ENCODE measurements at regions not wholly inside any gene's neighbourhood (a gene's known extent, or its start where the extent isn't known, plus 50 kb on each side); places are given as distances from the start of the nearest gene placed in this dataset.

- TF ChIP-seq SKIL (IDR thresholded peaks at IDR 0.05; ENCODE audit: low read depth, poor library complexity, severe bottlenecking), result no peak
- no peak for TF ChIP-seq KDM1A (IDR thresholded peaks at IDR 0.05; ENCODE audit: borderline replicate concordance)
- no peak for TF ChIP-seq IRF4 (IDR thresholded peaks at IDR 0.05; ENCODE audit: low read depth, low read length)
- no peak for TF ChIP-seq PML (IDR thresholded peaks at IDR 0.05; ENCODE audit: low read length)
- TF ChIP-seq SPI1 (IDR thresholded peaks at IDR 0.05; ENCODE audit: borderline replicate concordance, insufficient read depth, low read depth, low read length), result no peak
- TF ChIP-seq GATAD2B (conservative IDR thresholded peaks at IDR 0.05; ENCODE audit: low read depth), result no peak
- no peak for TF ChIP-seq NR2C2 (IDR thresholded peaks at IDR 0.05; ENCODE audit: borderline replicate concordance, control insufficient read depth, insufficient read length, low read depth)
- no peak for TF ChIP-seq POLR2AphosphoS5 (IDR thresholded peaks at IDR 0.05; ENCODE audit: low read length)
- TF ChIP-seq ZBTB33 (IDR thresholded peaks at IDR 0.05), result no peak
Observed at GRCh38 chr11:129738242-129738641, 77.4 kb upstream of the TMEM45B start (continued).

- Histone ChIP-seq H3K4me1 (ENCODE audit: control insufficient read depth, insufficient read depth, low read length) (no peaks in the 10 kb centered on the region), H3K9ac (ENCODE audit: control insufficient read depth, insufficient read depth, low read length) (no peak overlapping the region), H3K9me3 (replicated peaks; ENCODE audit: control insufficient read depth, insufficient read depth, low read length) (no peaks in the 10 kb centered on the region), H3K36me3 (ENCODE audit: control insufficient read depth in 2 of 2, insufficient read depth in 2 of 2, low read length in 1 of 2) (no peaks in the 10 kb centered on the region), H4K20me1 (ENCODE audit: control insufficient read depth, insufficient read depth) (no peaks in the 10 kb centered on the region), H3K27ac (ENCODE audit: control insufficient read depth, insufficient read depth) (no peak overlapping the region), H3K4me3 (no peak overlapping the region), H3K27me3 (replicated peaks in 1 of 2; ENCODE audit: control insufficient read depth in 2 of 2, insufficient read depth in 2 of 2, low read length in 1 of 2) (peaks cover 0 to 4% of the 10 kb centered on the region in 2 experiments; a peak in 3 of 4 replicates), H3K79me2 (ENCODE audit: control insufficient read depth, insufficient read depth, low read length) (no peaks in the 10 kb centered on the region), H2AFZ (ENCODE audit: control insufficient read depth, low read depth, low read length) (no peak overlapping the region), H3K4me2 (ENCODE audit: control insufficient read depth, insufficient read depth) (no peak overlapping the region)
- CTCF ChIA-PET, result interaction anchor here (1.2 kb wide), 1 partner anchor 12 kb away, joined by 3 read pairs; no protein-coding TSS in a partner anchor
- BruUV-seq (replicated peaks), result no TSS peak
- FAIRE-seq, result no peak
- DNase-seq (ENCODE audit: low read depth, low spot score), result no peak
- ATAC-seq, result no peak
- SMC1A ChIA-PET (ENCODE audit: uncharacterized antibody, unreplicated experiment), result interaction anchor here (0.6 kb wide), 1 partner anchor 47 kb away, joined by 3 read pairs; no protein-coding TSS in a partner anchor
- RAD21 ChIA-PET (ENCODE audit: unreplicated experiment), result no interaction called here
- 29% methylated on average over 4 of the region's 4 CpGs for WGBS (ENCODE audit: insufficient coverage, insufficient replicate concordance, low lambda C conversion rate, missing lambda C conversion rate)
- in situ Hi-C loops (cut with MboI), result no loop called here
- POLR2A ChIA-PET, result no interaction called here
- intact Hi-C loops (cut with micrococcal nuclease; ENCODE audit: unreplicated experiment), result no loop called here
- TF ChIP-seq LARP7 (IDR thresholded peaks at IDR 0.05), result no peak
- TF ChIP-seq MYB (IDR thresholded peaks at IDR 0.05; ENCODE audit: borderline replicate concordance, low read depth, low read length), result no peak
- no peak for TF ChIP-seq ZNF24 (IDR thresholded peaks at IDR 0.05)
- TF ChIP-seq EGR1 (IDR thresholded peaks at IDR 0.05; ENCODE audit: borderline replicate concordance in 1 of 2, low read depth in 2 of 2, low read length in 2 of 2), result no peak
- TF ChIP-seq PAX8 (IDR thresholded peaks at IDR 0.05), result no peak
- no peak for TF ChIP-seq CHD1 (IDR thresholded peaks at IDR 0.05; ENCODE audit: low read depth, low read length)
- no peak for TF ChIP-seq MTA3 (IDR thresholded peaks at IDR 0.05; ENCODE audit: borderline replicate concordance, low read length)
- no peak for TF ChIP-seq CTCF (IDR thresholded peaks at IDR 0.05 in 2 of 3, conservative IDR thresholded peaks at IDR 0.05 in 1 of 3; ENCODE audit: control insufficient read depth in 2 of 3, extremely low read depth in 1 of 3, insufficient read depth in 1 of 3, low read depth in 3 of 3, low read length in 3 of 3)
Observed at GRCh38 chr11:129739339-129739738, 76.3 kb upstream of the TMEM45B start.
